OCI-M2 (cell line): ENCODE measurements at regions not wholly inside any gene's neighbourhood (a gene's known extent, or its start where the extent isn't known, plus 50 kb on each side); places are given as distances from the start of the nearest gene placed in this dataset.
"Not testable (repeated sequence)": the region's sequence is repeated elsewhere in the genome, so short reads cannot be mapped to it uniquely, and the experiment has no call there.

Experiments
- DNase-seq: peaks from one replicate; lab custom pipeline; 2025; ENCODE audit not compliant: unreplicated experiment; lab: John Stamatoyannopoulos, UW

- not testable (repeated sequence) for DNase-seq
These were observed 50.6 kb upstream of the MYL10 start for GRCh38 chr7:101679653-101680173.

GRCh38 chr7:101680406-101681145, 51.5 kb upstream of the MYL10 start:
- no peak for DNase-seq

GRCh38 chr7:101681170-101682007, 52.3 kb upstream of the MYL10 start:
- DNase-seq = no peak

- no peak for DNase-seq
These were observed 55.9 kb upstream of the MYL10 start for GRCh38 chr7:101684983-101685330.

GRCh38 chr7:101686030-101686429, 56.9 kb upstream of the MYL10 start:
- no peak for DNase-seq

- no peak for DNase-seq
These were observed 58.0 kb upstream of the MYL10 start for GRCh38 chr7:101687081-101687480.

- no peak for DNase-seq
These were observed 58.7 kb upstream of the MYL10 start for GRCh38 chr7:101687791-101688182.

- DNase-seq = peak; percentile 28
These were observed 59.2 kb upstream of the MYL10 start for GRCh38 chr7:101688183-101688831.

GRCh38 chr7:101688995-101689907, 60.2 kb upstream of the MYL10 start:
- no peak for DNase-seq

- no peak for DNase-seq
These were observed 61.0 kb upstream of the MYL10 start for GRCh38 chr7:101690061-101690460.

GRCh38 chr7:101691822-101692384, 62.8 kb upstream of the MYL10 start:
- no peak for DNase-seq

GRCh38 chr7:101693498-101694091, 64.5 kb upstream of the MYL10 start:
- no peak for DNase-seq

GRCh38 chr7:101698964-101699363, 69.9 kb upstream of the MYL10 start:
- DNase-seq = no peak

GRCh38 chr7:101699399-101699798, 70.3 kb upstream of the MYL10 start:
- no peak for DNase-seq

GRCh38 chr7:101699881-101700823, 71.1 kb upstream of the MYL10 start:
- DNase-seq = no peak

- no peak for DNase-seq
These were observed 72.2 kb upstream of the MYL10 start for GRCh38 chr7:101701153-101701794.

GRCh38 chr7:101702362-101702850, 73.3 kb upstream of the MYL10 start:
- DNase-seq = no peak

- DNase-seq = no peak
These were observed 76.2 kb upstream of the MYL10 start for GRCh38 chr7:101705331-101705730.
